ENCODE measurements at regions not wholly inside any gene's neighbourhood (a gene's known extent, or its start where the extent isn't known, plus 50 kb on each side); places are given as distances from the start of the nearest gene placed in this dataset.

DNA sequence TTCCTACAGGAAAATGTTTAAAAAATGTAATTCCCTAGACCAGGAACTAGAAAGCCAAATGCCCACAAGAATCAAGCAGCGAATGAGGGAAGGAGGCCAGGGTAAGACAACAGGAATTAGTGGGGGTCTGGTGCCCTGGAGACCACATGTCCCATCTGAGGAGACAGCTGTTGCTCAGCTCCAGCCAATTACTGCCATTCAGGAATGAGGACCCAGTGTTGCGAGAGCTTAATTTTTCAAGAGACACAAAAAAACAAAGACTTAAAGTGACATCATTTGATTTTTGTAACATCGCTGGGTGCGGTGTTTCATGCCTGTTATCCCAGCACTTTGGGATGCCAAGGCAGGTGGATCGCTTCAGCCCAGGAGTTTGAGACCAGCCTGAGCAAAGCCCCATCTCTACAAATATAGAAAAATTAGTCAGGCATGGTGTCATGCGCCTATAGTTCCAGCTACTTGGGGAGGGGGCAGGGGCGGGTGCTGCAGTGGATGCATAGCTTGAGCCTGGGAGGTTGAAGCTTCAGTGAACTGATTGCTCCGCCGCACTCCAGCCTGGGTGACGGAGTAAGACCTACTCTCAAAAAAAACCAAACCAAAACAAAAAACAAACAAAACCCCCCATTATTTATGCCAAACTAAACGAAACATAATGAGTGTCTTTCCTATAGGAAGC is 52.8 kb upstream of the LRIG1 start (continued):
- TF ChIP-seq CBX3 (IDR thresholded peaks at IDR 0.05; ENCODE audit: low read depth) (no peak), YY1 (IDR thresholded peaks at IDR 0.05; ENCODE audit: extremely low read depth, insufficient replicate concordance, low read depth, low read length) (no peak)

DNA sequence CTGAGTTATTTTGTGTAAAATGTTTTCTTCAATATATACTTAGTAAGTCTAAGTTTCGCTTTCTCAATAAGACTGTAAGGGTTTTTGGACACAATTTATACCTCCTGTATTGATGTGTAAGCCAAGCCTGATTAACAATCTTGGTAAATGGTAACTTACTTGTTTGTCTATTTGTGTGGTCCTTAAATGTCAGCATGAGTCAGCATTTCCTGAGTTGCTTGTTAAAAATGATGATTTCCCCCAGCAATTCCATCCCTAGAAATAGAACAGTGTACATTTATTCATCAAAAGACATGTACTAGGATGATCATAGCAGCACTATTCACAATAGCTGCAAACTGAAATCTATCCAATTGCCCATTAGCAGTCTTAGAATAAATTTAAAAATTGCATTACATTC is 53.4 kb upstream of the LRIG1 start:
- Histone ChIP-seq H3K9ac (ENCODE audit: low read length) (no peak overlapping the region), H3K27me3 (ENCODE audit: insufficient read depth, low read length) (no peaks in the 10 kb centered on the region), H3K79me2 (ENCODE audit: insufficient read depth, low read length) (no peaks in the 10 kb centered on the region), H3K9me2 (ENCODE audit: insufficient read depth) (no peaks in the 10 kb centered on the region), H3K4me3 (replicated peaks in 1 of 2; ENCODE audit: low read depth in 1 of 2, low read length in 2 of 2) (no peak overlapping the region), H2AFZ (ENCODE audit: low read depth, low read length, poor library complexity, severe bottlenecking) (no peak overlapping the region), H3K4me1 (ENCODE audit: control insufficient read depth in 1 of 2, insufficient read depth in 2 of 2, low read length in 2 of 2) (peaks cover 0 to 5% of the 10 kb centered on the region in 2 experiments; a peak in 1 of 4 replicates), H3K9me3 (ENCODE audit: control insufficient read depth in 1 of 2, insufficient read depth in 1 of 2, low read depth in 1 of 2, low read length in 2 of 2) (no peaks in the 10 kb centered on the region), H3K36me3 (ENCODE audit: control insufficient read depth in 1 of 2, insufficient read depth in 2 of 2, low read length in 2 of 2) (no peaks in the 10 kb centered on the region), H3K27ac (ENCODE audit: low read depth, low read length) (no peak overlapping the region), H3K4me2 (ENCODE audit: low read length) (no peak overlapping the region), H4K20me1 (ENCODE audit: insufficient read depth) (no peaks in the 10 kb centered on the region)
- intact Hi-C loops (cut with micrococcal nuclease), result no loop called here
- ChIA-PET RAD21 (ENCODE audit: low non-redundant PET in 1 of 2, low total read pairs in 2 of 2, uncharacterized antibody in 2 of 2, unreplicated experiment in 2 of 2) (no interaction called here), POLR2A (no interaction called here), CTCF (no interaction called here)
- ATAC-seq, result no peak
- no peak for DNase-seq (ENCODE audit: low read depth, low spot score)
- BruUV-seq (replicated peaks), result no TSS peak
- TF ChIP-seq, protein P1, sequence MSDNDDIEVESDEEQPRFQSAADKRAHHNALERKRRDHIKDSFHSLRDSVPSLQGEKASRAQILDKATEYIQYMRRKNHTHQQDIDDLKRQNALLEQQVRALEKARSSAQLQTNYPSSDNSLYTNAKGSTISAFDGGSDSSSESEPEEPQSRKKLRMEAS (IDR thresholded peaks at IDR 0.05), result no peak
- no peak for TF ChIP-seq POLR2AphosphoS5 (IDR thresholded peaks at IDR 0.05; ENCODE audit: low read depth, low read length)
- no peak for TF ChIP-seq SP1 (IDR thresholded peaks at IDR 0.05; ENCODE audit: low read depth)
- TF ChIP-seq, protein P2, sequence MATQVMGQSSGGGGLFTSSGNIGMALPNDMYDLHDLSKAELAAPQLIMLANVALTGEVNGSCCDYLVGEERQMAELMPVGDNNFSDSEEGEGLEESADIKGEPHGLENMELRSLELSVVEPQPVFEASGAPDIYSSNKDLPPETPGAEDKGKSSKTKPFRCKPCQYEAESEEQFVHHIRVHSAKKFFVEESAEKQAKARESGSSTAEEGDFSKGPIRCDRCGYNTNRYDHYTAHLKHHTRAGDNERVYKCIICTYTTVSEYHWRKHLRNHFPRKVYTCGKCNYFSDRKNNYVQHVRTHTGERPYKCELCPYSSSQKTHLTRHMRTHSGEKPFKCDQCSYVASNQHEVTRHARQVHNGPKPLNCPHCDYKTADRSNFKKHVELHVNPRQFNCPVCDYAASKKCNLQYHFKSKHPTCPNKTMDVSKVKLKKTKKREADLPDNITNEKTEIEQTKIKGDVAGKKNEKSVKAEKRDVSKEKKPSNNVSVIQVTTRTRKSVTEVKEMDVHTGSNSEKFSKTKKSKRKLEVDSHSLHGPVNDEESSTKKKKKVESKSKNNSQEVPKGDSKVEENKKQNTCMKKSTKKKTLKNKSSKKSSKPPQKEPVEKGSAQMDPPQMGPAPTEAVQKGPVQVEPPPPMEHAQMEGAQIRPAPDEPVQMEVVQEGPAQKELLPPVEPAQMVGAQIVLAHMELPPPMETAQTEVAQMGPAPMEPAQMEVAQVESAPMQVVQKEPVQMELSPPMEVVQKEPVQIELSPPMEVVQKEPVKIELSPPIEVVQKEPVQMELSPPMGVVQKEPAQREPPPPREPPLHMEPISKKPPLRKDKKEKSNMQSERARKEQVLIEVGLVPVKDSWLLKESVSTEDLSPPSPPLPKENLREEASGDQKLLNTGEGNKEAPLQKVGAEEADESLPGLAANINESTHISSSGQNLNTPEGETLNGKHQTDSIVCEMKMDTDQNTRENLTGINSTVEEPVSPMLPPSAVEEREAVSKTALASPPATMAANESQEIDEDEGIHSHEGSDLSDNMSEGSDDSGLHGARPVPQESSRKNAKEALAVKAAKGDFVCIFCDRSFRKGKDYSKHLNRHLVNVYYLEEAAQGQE (IDR thresholded peaks at IDR 0.05; ENCODE audit: low read depth), result no peak
- TF ChIP-seq CBX3 (IDR thresholded peaks at IDR 0.05; ENCODE audit: low read depth), result no peak
- no peak for TF ChIP-seq POLR2A (IDR thresholded peaks at IDR 0.05; ENCODE audit: borderline replicate concordance, extremely low read depth, insufficient read depth, insufficient read length)
- no peak for TF ChIP-seq EZH2 (IDR thresholded peaks at IDR 0.05)
- TF ChIP-seq ELF1 (IDR thresholded peaks at IDR 0.05; ENCODE audit: borderline replicate concordance, low read depth), result no peak
- TF ChIP-seq SIN3A (IDR thresholded peaks at IDR 0.05; ENCODE audit: low read depth), result no peak
- TF ChIP-seq ZFX (IDR thresholded peaks at IDR 0.05), result no peak
- no peak for TF ChIP-seq JUND (IDR thresholded peaks at IDR 0.05)
- no peak for TF ChIP-seq CEBPB (IDR thresholded peaks at IDR 0.05; ENCODE audit: low read depth)
- TF ChIP-seq EZH2phosphoT487 (IDR thresholded peaks at IDR 0.05; ENCODE audit: borderline replicate concordance), result no peak
- TF ChIP-seq ZNF274 (IDR thresholded peaks at IDR 0.05; ENCODE audit: low read depth, low read length), result no peak

Data from HCT116 (cell line).